Embryonic facial prominence (tissue), 1 donor: ENCODE measurements at regions not wholly inside any gene's neighbourhood (a gene's known extent, or its start where the extent isn't known, plus 50 kb on each side); places are given as distances from the start of the nearest gene placed in this dataset.

Experiments used
- DNase-seq: peaks from one replicate; pipeline ENCODE4 v3.0.0-alpha.2; 2016; ENCODE audit errors: extremely low spot score

GRCh38 chr11:115665175-115665821, 161.1 kb upstream of the CADM1 start:
- no peak for DNase-seq

GRCh38 chr11:115664313-115664712, 160.1 kb upstream of the CADM1 start:
- DNase-seq: no peak

- DNase-seq: no peak
These were observed 159.6 kb upstream of the CADM1 start for GRCh38 chr11:115663790-115664189.

GRCh38 chr11:115660030-115660805, 156.0 kb upstream of the CADM1 start:
- DNase-seq: no peak

GRCh38 chr11:115659061-115659963, 155.1 kb upstream of the CADM1 start:
- no peak for DNase-seq

- DNase-seq: no peak
These were observed 153.4 kb upstream of the CADM1 start for GRCh38 chr11:115657586-115657985.

GRCh38 chr11:115656669-115657068, 152.5 kb upstream of the CADM1 start:
- DNase-seq: no peak

- no peak for DNase-seq
These were observed 151.8 kb upstream of the CADM1 start for GRCh38 chr11:115656041-115656440.

GRCh38 chr11:115654792-115655191, 150.6 kb upstream of the CADM1 start:
- DNase-seq: no peak

- DNase-seq: no peak
These were observed 149.7 kb upstream of the CADM1 start for GRCh38 chr11:115653926-115654325.

- DNase-seq: no peak
These were observed 148.9 kb upstream of the CADM1 start for GRCh38 chr11:115653076-115653475.

GRCh38 chr11:115652496-115652895, 148.3 kb upstream of the CADM1 start:
- DNase-seq: no peak

- DNase-seq: no peak
These were observed 147.9 kb upstream of the CADM1 start for GRCh38 chr11:115652094-115652493.

- DNase-seq: no peak
These were observed 145.2 kb upstream of the CADM1 start for GRCh38 chr11:115649461-115649860.

- no peak for DNase-seq
These were observed 141.6 kb upstream of the CADM1 start for GRCh38 chr11:115645631-115646317.

- DNase-seq: no peak
These were observed 140.6 kb upstream of the CADM1 start for GRCh38 chr11:115644856-115645255.

- no peak for DNase-seq
These were observed 139.5 kb upstream of the CADM1 start for GRCh38 chr11:115643549-115644270.

- DNase-seq: no peak
These were observed 138.4 kb upstream of the CADM1 start for GRCh38 chr11:115642660-115643059.

- DNase-seq: no peak
These were observed 133.5 kb upstream of the CADM1 start for GRCh38 chr11:115637599-115638241.

GRCh38 chr11:115636753-115637527, 132.7 kb upstream of the CADM1 start:
- no peak for DNase-seq
